NCI-H1930 (cell line): ENCODE measurements at regions not wholly inside any gene's neighbourhood (a gene's known extent, or its start where the extent isn't known, plus 50 kb on each side); places are given as distances from the start of the nearest gene placed in this dataset.

ENCODE experiments used
- DNase-seq, 2 experiments: peaks; one replicate each; lab custom pipeline; 2025; lab: John Stamatoyannopoulos, UW

DNA sequence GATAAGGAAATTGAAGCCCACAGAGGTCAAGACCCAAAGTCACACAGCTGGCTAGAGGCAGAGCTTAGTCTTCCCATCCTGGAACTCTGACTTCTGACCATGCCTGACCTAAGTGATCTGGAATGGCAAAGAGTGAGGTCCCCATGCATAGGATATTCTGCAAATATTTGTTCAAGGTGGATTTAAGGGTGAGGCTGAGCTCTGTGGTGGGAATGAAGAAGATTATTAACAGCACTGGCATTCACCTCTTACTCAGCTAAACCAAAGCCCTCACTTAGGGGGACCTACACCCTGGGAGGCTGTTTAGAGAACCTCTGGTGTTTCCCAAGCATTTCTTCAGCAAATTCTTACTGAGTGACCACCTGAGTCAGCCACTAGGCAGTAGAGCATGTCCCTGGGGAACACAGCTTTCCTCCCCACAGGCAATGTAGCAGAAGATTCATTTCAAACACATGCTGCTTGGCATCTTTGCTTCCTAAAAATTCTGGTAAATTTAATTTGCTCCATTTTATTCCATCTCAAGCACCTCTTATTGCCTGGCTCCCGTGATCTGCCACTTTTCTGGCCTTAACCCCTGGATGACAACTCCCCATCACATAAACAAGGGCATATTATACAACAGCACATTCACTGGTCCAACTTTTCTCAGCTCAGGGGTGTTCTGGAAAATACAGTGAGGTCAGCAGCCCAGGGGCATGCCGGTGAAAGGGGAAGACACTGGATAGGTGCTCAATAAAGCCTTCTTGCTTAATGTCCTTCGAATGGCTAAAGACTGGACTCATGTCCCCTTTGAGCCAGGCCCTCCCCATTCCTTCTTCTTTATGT, 176.0 kb downstream of the ABHD5 start:
- DNase-seq: no peak

DNA sequence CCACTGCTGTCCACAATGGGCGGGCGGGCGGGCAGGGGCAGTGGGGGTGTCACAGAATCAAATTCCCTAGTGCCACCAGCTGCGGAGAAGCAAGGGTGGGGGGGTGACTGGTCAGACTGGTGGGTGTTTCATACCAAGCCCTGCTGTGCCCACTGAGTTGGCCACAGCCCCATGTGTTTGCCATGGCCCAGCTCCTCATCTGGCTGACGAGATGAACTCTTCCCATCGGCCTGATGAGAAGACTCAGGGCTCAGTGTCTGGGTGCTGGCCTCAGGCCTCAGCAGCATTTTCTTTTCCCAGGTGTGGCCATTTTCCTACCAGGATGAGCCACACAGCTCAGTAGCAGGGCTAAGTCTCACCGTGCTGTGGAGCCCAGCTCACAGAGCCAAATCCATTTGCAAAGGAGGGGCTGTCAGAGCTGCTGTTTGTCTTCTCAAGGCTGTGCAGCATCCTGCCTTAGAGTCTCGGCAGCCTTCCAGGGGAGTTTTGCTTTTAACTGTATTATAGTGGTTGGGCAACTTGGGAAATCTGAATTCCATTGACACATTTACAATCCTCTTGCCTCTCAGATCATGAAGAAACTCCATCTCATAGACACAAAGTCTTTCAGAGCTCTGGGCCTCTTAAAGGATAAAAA, 176.8 kb downstream of the ABHD5 start:
- DNase-seq: no peak

DNA sequence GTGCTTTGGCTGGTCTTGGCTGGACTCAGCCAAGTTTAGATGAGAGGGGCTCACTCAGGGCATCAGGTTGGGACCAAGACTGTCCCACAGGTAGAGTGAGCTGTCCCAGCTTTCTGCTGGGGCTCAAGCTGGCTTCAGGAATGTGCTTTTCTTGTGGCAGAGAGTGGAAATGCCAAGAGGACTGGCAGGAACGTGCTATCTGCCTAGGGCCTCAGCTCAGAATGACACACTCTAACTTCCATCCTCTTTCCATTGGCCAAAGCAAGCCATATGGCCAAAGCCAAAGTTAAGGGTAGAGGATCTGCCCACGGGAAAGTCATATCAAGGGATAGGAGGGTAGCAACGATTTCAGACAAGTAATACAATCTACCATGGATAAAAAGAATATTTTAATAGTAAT, 178.8 kb downstream of the ABHD5 start:
- DNase-seq: no peak

DNA sequence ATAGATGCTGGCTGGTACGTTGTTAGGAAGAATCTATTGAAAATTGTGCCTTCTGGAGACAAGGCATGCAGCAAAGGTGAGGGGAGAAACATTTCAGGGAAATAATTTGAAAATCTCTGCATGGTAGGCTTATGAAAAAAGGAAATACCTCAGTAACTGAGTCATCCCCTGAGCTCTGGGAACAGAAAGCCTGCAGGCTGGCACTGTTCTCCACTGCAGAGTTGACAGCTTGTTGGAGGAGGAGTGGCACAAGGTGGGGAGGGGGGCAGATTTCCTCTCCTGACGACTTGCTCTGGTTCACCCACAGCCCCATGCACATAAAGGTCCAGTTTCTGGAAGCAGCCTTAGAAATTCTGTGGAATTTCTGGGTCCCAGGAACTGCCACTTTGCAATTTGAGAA, 179.4 kb downstream of the ABHD5 start:
- DNase-seq: no peak

DNA sequence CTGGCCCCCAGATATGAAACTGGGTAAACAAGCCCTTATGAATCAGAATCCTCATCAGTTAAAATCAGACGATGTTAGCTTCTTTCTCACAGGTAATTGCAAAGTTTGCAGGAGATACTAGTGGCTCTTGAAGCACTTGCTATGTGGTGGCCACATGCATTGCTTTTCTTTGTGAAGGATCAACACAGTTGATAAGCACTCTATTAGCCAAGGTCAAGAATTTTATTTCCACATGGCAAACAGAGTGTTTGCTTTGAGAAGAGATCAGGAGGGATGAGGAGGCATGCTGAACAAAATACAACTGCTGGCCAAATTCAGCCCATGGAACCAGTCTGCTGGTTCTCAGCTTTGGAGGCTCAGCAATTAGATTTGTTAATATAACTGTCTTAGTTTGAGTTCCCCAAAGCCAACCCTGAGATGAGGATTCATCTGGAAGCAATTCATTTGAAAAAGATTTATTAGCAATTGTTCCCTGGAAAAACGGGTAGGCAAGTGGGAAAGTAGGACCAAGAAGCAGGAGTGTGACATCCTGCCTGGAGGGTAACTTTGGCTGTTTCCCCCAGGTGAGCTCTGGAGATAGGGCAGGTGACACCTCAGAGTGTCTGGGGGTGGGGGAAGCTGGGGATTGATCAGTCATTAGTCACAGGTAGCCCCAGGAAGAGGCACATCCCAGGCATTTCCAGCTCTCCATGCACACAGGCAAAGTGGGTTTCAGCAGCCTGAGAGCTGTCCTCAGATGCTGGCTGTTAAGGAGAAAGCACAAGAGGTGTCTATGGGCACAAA, 180.3 kb downstream of the ABHD5 start:
- DNase-seq: no peak

DNA sequence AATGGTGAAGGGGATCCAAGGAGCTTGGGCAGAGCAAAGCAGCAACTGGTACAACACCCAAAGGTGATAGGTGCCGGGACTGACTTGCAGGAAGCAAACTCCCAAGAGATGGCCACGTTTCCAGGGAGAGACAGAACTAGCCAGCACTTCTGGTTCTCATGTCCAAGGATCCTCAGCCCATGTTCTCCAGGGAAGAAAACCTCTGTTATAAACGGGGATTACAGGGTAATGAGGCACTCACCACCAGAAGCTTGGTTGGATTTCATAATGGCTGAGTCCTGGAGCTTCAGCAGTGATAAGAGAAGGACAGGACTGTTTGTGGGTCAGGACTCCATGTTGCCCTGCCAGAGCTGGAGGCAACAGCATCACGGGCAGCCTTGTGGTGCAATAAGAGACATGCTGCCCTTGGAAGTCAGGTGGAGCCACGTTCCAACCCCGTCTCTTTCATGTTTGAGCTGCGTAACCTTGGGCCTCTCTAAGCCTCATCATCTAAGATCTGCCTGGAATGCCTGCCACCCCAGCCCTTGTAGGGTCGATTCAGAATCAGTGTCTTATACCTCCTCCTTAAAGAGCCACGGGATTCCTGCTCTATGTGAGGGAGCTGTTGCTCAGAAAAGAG, 181.0 kb downstream of the ABHD5 start:
- no peak for DNase-seq

DNA sequence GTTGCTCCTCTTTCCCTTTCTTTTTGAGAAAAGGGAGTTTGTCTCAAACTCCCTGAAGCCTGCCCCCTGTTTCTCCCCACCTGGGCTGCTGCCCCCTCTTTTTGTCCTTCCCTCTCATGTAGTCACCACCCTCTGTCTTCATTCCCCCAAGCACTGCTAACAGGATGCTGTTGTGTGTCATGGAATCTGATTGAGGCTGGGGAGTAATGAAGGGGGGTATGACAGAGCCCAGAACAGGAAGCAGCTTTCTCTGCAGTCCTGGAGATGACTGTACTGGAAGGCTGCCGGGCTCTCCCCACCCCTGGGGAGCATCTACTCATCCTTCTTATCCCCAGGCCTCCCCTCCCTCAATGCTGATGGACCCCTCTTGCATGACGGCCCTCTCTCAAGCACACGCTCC, 181.6 kb downstream of the ABHD5 start:
- DNase-seq: no peak

DNA sequence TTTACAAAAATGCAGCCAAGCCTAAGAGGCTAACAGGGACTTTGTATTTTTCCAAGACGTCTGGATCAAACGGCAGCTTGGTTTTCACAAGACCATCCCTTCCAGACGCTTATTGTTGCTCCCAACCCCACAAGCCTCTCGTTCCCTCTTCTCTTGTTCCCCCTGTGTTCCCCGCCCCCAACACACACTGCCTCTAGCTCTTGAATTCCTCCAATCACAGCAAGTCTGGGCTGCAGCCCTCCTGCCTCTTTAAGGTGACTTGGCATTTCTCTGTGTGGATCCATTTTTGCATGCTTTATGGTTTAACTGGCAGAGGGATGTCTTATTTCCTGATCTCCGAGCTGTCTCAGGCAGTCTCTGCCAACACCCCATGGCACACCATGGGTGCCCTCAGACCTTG, 182.2 kb downstream of the ABHD5 start:
- no peak for DNase-seq

DNA sequence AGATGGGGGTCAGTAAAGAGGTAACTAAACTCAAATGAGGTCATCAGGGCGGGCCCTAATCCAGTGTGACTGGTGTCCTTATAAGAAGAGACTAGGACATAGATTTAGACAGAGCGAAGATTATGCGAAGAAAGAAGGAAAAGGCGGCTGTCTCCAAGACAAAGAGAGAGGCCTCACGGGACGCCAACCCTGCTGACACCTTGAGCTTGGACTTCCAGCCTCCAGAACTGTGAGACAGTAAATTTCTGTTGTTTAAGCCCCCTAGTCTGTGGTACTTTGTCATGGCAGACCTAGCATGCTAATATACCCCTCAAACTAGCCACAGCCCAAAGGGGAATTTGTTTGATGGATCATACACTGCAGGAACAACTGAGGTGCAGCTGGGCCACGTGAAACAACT, 183.0 kb downstream of the ABHD5 start:
- no peak for DNase-seq

DNA sequence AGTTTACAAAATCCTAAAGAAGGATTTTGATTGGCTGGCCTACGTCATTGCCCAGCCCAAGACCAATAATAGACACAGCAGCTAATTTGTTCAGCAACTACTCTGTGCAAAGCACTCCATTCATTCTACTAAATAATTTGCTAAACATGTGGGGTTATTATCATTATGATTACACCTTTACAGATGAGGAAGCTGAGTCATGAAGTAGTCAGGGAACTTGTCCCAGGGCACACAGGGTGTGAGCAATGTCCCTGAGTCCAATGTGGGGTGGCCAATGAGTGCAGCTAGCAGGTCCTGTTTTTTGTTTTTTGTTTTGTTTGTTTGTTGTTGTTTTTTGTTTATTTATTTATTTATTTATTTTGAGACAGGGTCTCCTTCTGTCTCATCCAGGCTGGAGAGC, 183.6 kb downstream of the ABHD5 start:
- DNase-seq: no peak

DNA sequence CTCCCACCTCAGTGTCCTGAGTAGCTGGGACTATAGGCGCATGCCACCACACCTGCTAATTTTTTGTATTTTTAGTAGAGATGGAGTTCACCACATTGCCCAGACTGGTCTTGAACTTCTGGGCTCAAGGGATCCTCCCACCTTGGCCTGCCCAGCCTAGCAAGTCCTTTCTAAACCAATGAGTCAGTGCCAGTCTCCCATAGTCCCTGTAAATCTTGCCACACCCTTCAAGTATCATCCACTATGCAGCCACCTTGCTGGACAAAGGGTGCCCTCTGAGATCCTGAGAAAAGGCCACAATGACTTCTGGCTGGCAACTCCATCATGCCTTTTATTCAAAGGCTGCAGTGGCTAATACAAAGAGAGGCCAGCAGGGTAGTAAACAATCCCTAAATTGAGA, 184.0 kb downstream of the ABHD5 start:
- DNase-seq: no peak

DNA sequence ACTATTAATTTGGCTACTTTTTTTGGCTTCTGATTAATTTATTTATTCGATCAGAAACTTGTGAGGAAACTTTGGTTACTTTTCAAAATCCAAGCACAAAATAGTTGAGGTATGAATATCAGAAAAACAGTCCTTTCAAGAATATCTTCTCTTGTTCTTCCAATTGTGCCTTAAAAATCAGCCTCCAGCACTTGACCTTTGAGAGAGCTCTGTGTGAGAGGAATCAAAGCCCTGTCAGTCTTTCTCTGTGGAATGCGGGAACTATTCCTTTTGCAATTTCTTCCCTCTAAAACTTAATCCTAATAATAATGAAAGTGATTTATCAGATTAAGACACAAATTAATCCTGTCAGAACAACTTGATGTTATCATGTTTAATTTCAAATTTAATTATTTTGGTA, 185.9 kb downstream of the ABHD5 start:
- DNase-seq: no peak

DNA sequence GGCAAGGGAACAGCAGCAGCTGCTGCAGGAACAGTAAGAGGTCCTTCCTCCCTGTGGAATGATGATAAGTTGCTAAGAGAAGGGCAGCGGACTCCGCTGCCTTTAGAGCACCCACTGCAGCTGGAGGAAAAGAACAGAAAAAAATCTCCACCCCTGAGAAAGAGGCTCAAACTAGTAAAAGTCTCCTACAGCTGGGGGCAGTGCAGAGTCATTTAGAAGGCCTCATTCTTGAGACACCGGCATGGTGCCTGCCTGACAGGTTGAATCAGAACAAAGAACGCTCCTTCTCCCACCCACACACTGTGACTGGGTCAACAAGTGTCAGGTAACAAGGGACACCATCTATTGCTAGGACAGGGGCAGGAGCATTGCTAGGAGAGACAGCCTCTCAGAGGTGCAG, 188.4 kb downstream of the ABHD5 start:
- DNase-seq: peak in 1 of 2 experiments; percentile 8

DNA sequence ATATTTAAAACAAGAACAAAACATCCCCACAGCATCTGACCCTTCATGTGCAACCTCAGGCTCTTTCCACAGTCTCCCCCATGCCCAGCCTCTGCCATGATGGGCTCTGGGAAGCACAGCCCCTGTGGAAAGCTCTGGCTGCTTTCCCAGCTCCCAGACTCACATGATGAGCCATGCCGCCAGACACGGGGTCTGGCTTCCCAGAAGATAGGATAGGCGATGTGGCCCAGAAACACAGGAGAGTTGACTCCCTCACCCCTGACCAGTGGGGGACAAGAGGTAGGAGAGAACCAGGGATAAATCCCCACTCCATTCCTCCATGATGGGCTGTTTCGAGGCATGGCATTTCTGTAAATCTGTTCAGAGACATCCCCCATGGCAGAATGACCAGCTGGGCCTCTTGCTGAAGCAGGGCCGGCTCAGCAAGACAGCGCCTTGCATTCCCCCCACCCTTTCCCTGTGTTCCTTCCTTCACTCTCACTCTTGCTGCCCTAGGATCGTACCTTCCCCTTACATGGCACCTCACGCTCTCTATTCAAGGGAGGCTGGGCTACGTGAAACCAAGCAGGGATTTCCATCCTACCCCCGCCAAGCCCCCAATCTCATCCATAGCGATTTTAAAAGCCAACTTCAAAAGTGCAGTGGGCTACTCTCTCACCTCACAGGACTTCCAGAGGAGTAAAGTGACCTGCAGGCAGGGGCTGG, 192.4 kb downstream of the ABHD5 start:
- no peak for DNase-seq

DNA sequence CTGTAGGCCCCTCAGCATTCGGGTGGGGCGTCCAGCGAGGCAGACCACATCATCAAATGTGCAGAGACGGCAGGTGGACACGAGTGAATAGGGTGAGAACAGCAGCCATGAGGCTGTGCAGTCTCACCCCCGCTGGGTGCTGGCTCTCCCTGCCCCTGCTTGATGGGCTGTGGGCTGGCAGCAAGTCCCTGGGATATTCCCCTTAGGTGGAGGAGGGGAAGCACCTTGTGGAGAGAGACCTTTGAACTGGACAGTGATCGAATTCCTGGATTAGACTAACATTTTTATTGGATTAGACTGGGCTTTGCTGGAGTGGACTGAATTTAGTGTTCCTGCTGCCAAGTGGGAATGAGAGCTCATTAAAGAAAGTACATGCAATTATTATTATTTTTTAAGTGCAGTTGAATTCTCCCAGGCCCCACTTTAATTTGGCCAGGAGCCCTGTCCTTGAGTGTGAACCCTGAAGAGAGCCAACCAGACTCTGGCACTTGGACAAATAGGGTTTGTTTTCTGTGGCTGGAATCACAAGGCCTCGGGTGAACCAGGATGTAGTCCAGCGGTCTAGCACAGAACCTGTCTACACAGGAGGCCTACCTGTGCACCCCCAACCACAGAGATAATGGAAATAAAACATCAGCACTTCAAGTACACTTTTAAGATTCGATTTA, 193.1 kb downstream of the ABHD5 start:
- DNase-seq: no peak

DNA sequence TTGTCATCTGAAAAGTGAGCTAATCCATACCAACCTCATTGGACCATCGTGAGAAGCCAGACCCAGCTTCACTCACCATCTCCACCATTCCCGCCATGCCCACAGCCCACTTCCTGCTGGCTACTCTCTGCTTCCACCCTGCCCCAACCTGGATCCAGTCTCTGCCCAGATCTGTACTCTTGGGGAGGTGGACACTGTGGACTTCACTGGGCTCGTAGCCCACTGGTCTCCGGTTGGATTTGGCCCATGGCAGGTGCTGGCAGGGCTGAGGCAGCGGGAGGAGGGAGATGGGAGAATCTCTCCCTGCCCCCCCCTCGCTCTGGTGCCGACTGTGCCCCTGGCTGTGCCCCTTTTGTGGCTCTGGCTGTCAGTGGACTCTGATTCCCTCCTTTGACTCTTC, 193.8 kb downstream of the ABHD5 start:
- no peak for DNase-seq

DNA sequence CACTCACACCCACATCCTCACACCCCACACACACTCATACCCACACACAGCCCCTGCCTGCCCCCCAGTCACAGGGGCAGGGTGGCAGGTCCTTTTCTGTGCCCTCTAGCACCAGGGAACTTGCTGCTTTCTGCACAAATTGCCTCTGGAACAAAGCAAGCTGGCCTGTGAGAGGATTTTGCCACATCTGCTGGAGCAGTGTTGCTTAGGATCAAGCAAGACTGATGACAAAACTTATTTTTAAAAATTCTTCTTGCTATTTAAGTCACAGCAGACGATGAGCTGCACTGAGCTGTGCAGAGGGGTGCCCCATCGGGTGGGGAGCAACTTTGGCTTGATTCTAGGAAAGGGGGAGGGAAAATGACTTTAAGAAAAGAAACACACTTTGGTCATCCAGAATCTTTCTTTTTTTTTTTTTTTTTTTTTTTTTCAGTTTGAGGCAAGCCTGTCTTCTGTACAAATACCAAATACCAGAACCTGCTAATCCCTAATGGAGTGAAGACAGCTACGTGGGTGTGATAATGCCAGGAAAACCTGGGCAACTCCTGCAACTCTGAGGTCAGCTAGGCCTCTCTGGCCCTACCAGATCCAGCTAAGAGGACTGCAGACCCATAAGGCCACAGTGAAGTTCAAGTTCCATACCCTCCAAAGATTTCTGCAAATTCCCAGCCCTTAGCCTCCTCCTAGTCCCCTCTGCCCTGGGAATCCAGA, 195.3 kb downstream of the ABHD5 start:
- DNase-seq: no peak

DNA sequence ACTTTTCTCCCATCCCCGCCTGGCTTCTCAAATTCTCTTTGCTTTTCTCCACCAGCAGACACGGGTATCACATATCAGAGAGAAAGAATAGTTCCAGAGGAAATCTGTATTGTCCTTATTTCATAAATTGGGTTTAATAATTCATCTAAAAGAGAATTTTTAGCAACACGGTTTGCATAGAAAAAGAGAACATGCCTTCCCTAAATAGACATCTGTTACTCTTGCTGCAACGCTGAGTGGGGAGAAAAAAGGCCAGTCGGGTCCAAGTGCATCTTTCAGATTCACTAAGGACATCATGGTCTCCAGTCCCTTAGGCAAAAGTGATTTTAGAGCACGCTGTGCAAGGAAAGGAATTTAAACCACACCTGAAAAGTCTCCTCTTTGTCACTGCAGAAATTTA, 201.3 kb downstream of the ABHD5 start:
- DNase-seq: no peak

DNA sequence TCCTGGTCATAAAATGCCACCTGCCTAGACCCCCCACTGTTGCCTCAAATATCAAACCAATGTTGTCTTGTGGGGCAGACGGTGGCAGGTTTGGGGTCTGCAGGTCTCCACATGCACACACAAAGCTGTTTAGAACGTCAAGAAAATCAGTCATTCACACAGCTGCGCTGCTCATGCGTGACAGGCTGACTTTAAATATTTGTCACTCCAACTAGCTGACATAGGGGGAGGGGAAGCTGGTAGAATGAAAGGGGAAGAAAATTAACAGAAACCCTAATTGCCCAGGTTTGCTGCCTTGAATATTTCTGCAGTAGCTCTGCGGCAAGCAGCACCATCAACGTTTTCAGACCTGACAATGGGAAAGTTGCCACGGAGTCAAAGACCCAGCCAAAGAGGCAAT, 201.8 kb downstream of the ABHD5 start:
- DNase-seq: peak; percentile 16 to 39

DNA sequence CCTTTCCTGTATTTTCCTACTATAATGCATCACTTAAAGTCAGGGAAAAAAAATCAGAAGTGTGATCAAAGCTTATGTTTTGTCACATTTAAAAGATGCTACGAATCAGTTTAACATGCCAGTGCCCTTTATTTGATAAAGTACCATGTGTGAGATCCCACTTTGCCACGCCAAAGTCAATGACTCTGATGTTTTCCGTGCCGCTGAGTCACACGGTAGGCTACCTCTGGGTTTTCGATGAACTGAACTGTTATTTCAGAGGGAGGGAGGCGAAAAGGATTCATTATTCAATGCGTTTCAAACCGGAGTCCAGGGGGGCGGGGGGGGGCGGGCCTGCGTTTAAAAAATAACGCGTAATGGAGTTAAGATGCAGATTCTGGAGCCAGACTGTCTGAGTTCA, 203.0 kb downstream of the ABHD5 start:
- DNase-seq: peak in 1 of 2 experiments; percentile 27
